Activated CD4-positive, alpha-beta T cell treated with anti-CD3 and anti-CD28 coated beads, Interleukin-2, amount 50 U/mL, for 16 hours (primary cell): ENCODE measurements at regions not wholly inside any gene's neighbourhood (a gene's known extent, or its start where the extent isn't known, plus 50 kb on each side); places are given as distances from the start of the nearest gene placed in this dataset.
"Not testable (repeated sequence)": the region's sequence is repeated elsewhere in the genome, so short reads cannot be mapped to it uniquely, and the experiment has no call there.

ENCODE experiments used
- DNase-seq: peaks from one replicate; pipeline ENCODE4 v3.0.0-alpha.2; 2020

DNA sequence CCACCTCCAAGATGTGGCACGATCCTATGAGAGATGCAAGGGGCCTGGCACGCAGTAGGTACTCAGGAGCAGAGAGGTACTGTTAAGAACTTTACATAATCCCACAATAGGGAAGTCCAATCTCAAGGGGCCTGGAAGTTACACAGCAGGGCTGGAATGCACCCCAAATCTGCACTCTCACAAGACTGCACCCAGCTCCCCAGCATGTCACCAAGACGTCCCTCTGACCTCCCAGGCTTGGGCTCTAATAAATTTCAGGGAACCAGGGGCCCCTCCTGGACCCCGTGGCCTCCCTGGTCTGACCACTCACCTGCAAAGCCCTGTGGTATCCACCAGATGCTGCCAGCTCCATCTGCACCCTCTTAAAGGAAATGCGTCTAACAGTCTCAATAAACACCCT lies 94.9 kb downstream of the OAT start:
- DNase-seq, result no peak

DNA sequence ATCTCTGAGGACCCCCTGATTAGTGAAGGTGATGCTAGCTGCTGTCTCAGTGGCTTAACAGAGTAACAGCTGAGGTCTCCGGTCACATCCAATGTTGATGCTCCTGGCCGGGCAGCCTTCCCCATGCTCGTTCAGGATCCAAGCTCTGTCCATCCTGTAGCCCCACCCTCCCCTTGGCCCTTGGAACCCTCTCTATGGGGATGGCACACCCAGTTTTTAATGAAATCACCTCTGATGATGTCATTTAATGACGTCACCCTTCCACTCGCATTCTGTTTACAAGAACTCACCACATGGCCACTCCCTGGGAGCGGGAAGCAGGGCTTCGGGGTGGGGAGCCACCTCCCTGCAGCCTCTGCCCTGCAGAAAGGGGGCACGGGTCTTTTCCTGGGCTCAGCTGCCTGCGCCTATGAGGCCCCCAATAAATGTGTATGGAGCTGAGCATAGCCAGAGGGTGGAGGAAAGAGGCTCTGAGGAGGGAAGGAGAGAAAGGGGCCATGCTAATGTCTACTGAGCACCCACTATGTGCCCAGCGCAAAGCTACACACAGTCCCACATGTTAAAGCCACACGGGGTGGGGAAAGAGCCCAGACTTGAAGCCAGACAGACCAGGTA lies 95.5 kb downstream of the OAT start:
- DNase-seq, result no peak

DNA sequence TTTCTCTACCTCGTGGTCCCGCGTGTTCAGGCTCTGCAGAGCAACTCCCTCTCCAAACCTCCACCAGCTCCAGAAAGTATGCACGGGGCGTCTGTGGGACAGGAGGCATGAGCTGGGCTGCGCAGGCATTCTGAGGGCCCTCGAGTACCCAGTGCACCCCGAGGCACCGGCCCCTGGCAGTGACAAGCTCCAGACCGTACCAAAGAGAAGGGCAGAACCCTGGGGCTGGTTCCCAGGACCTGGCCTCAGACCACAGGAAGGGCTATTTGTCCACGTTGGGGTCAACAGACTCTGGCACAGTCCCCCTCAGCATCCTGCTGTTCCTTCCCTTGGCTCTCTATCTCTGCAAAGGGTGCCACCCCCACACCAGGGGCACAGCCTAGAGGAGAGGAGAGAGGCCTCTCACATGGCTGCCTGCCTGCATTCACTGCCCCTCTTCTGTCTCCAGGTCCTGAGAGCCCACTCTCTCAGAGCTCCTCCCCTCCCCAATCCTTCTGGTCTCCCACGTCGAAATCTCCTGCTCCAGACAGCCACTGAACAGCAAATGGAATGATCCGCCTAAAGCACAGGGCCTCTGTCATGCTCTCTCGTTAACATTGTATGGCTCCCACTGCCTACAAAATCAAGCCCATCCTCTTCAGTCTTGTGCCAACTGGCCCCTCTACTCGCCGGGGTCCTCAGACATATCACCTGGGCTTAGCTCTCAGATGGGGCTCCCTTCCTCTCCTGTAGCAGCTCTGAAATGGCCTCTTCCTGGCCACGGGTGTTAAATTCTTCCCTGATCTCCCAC lies 96.3 kb downstream of the OAT start:
- no peak for DNase-seq

DNA sequence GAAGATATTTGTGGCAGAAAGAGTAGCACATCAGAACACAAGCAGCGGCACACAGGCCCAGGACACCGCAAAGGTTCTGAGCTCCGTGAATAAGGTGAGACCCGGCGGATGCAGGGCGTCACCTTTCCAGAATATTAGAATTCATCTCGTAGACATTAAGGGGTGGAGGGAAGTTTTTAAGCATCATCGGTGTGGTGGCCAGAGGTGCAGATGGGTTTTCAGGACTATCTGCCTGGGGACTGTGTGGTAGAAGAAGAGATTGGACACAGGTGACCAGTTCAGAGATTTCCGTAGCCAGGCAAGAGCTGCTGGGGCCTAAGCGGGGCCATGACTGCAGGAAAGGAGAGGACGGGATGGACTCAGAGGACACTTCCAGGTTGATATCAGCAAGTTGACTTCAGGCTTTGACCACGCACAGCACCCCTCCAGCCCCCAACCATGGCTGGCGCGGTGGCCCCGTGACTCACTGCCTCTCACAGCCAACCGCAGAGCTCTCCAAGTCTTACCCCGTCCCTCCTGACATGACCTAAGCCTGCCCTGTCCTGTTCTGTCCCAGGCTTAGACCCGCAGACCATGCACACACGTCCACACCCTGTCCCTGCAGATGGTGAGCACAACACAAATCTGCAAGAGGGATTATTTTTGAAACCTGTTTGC lies 97.2 kb downstream of the OAT start:
- no peak for DNase-seq

GRCh38 chr10:124320778-124321432 lies 97.8 kb downstream of the OAT start:
- DNase-seq, result no peak

GRCh38 chr10:124319926-124320391 lies 98.8 kb downstream of the OAT start:
- DNase-seq, result no peak

GRCh38 chr10:124319520-124319919 lies 99.2 kb downstream of the OAT start:
- not testable (repeated sequence) for DNase-seq

GRCh38 chr10:124318811-124319210 lies 99.9 kb downstream of the OAT start:
- no peak for DNase-seq

GRCh38 chr10:124318076-124318475 lies 100.6 kb downstream of the OAT start:
- DNase-seq, result no peak

DNA sequence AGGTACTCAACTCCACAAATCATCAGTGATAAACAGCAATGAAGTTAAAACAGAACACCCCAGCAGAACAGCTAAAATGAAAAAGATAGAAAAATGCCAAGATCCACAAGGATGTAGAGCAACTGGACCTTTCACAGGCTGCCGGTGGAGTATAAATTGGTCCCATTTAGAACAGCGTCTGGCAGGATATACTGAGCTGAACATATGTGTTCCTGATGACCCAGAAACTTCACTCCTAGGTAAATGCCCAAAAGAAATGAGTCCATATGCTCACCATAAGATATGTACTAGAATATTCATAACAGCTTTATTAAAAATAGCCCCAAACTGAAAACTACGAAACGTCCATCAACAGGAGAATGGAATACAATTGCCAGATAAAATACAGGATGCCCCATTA lies 102.4 kb downstream of the OAT start:
- no peak for DNase-seq

DNA sequence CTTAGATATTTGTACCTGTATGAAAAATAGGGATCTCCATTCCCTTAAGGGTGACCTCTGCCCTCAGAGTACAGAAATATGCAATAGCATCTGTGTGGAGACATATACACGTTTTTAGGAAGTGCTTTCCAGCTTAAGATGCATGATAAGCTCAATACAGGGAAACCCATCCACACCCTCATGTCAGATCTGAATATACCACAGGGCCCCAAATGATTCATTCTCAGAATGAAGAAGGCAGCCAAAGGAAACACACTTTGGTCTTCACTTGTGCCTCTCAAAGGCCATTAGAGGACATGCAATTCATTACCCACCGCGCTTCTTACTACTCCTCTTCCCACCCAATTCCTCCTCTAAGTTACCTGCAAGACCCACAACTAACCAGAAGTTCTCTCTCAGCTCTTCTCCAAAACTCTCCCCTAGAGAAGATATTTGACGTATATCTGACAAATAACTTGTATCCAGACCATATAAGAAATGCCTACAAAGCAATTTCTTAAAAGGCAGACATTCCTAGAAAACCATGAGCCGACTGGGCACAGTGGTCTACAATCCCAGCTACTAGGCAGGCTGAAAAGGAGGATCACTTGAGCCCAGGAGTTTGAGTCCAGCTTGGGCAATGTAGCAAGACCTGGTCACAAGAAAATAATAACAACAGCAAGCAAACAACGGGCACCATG lies 103.0 kb downstream of the OAT start:
- peak; percentile 8 for DNase-seq

- DNase-seq, result no peak
Measured at GRCh38 chr10:124313374-124313773, 105.3 kb downstream of the OAT start.

DNA sequence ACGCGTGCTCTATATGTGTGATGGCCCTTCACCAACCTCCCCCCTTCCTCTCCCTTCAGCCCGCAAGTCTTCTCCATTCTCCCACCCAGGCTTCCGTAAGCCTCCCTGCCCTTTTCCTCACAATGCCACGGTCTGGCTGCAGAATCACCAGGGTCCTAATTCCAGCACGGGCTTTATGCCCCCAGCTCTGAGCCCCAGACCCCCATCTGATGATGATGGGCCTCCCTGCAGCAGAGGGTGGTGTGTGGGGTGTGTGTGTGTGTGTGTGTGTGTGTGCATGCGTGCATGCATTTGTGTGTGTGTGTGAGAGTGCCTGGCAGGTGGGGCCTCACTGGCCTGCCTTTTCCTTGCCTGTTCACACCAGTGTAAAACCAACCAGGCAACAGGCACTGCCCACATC lies 109.9 kb downstream of the OAT start:
- no peak for DNase-seq

DNA sequence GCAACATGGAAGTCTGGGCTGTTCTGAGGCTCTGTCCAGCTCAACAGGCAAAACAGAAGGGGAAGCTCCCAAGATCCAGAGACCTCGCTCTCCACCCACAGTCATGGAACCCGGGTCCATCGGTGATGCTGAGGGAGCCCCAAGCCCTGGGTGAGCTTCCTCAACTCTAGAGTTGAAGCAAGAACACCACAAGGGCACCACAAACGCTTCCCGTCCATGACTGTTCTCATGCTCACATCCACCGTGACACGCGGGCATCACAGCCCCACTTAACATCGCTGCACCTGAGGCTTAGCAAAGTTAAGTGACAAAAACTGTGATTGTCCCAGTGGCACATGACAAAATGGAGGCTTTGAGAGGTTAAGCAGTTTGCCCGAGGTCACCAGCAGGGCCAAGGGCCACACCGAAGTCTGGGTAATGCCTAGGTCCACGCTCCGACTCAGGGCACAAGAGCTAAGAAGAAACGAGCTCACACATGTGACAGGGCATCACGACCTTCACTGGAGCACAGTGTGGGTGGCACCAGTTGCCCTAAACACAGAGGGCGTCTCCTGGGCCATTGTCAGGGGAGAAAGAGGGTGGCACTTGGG lies 110.6 kb downstream of the OAT start:
- no peak for DNase-seq

DNA sequence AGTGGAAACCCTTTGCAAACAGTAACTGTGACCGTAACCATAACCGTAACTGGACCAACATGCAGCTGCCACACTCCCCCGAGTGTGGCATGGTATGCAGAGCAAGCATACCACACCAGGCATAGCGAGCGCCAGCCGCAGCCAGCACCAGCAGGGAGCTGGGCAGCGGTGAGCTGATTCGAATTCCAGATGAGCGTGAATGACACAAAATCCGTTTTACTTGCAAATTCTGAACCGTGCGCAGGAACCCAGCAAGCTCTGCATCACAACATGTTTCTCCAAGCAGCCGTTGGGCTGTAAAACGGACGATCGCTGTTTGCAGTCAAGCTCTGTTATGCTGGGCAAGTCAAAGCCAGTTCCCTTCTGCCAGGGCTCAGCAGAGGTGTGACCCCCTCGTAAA lies 111.1 kb downstream of the OAT start:
- no peak for DNase-seq

- no peak for DNase-seq
Measured at GRCh38 chr10:124306922-124307371, 111.8 kb downstream of the OAT start.

GRCh38 chr10:124306520-124306919 lies 112.2 kb downstream of the OAT start:
- no peak for DNase-seq

DNA sequence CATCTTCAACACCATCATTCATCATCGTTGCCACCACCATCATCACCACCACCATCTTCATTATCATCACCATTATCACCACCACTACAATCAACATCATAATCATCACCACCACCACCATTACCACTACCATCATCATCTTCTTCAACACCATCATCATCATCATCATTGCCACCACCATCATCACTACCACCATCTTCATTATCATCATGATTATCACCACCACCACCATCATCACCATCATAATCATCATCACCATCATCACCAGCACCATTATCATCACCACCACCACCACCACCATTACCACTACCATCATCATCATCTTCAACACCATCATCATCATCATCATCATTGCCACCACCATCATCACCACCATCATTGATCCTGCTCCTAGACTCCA lies 112.7 kb downstream of the OAT start:
- no peak for DNase-seq

DNA sequence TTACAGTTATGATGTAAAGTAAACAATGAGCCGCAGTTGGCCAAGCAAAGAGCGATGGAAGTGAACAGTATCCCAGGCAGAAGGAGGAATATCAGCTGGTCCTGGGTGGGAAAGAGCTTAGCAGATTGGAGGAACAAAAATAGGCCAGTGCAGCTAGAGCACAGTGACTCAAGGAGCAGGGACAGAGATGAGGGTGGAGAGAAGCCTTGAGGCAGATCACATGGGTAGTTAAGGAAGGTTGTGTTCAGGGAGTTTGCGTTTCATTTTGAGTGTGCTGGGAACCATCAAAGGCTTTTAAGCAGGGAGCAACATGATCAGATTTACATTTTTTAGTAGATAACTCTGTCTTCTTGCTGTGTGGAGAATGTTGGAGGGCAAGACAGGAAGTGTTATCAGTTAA lies 113.6 kb downstream of the OAT start:
- DNase-seq, result no peak

DNA sequence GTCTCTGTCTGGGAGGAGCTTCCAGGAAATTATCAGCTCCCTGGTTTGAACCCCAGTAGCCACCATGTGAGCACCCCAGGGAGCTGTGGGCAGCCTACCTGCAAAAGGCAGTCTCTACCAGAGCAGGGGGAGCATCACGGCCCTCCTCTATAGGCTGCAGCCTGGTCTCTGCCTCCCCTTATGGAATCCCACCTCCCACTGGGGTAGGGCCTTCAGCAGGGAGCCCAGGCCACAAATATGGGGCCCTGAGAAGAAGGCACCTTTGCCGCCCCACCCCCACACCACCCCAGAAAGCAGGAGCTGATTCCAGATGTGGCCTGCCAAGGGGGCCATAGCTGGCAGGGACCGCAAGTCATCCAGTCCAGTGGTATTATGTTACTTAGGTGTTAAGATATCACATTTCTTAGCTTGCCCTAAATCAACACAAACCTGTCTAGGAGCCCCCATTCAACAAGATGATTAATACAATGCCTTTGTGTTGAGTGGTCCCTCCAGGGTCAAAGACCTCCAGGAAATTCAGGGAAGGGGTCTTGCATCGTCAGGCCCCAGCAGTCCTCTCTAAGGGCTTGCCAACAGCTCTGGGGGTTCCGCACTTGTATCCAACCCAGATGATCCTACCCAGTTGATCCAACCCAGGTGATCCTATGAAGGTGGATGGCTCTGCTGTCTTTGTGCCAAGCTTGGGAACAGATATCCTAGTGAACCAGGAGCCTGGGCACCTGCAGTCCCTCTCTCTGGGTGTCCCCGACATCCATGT lies 114.9 kb downstream of the OAT start:
- DNase-seq, result no peak

- no peak for DNase-seq
Measured at GRCh38 chr10:124302951-124303505, 115.7 kb downstream of the OAT start.
